ENCODE measurements at regions not wholly inside any gene's neighbourhood (a gene's known extent, or its start where the extent isn't known, plus 50 kb on each side); places are given as distances from the start of the nearest gene placed in this dataset.

- H3K4me3 ChIP-seq (ENCODE audit: low read depth, low read length), result no peak overlapping the region
- no peak for TF ChIP-seq CTCF (IDR thresholded peaks at IDR 0.05; ENCODE audit: low read depth, low read length, missing control alignments)
- no peak for DNase-seq (ENCODE audit: low read depth)
- in situ Hi-C loops (cut with HindIII; ENCODE audit: low sequenced_read_pairs), result no loop called here
Observed at GRCh38 chr1:213931836-213932235, 55.9 kb upstream of the PROX1 start.

- H3K4me3 ChIP-seq (ENCODE audit: low read depth, low read length), result no peak overlapping the region
- no peak for TF ChIP-seq CTCF (IDR thresholded peaks at IDR 0.05; ENCODE audit: low read depth, low read length, missing control alignments)
- in situ Hi-C loops (cut with HindIII; ENCODE audit: low sequenced_read_pairs), result no loop called here
- DNase-seq (ENCODE audit: low read depth), result no peak
Observed at GRCh38 chr1:213933336-213933735, 54.4 kb upstream of the PROX1 start.

GRCh38 chr1:213934649-213935048 is 53.1 kb upstream of the PROX1 start:
- no peak overlapping the region for H3K4me3 ChIP-seq (ENCODE audit: low read depth, low read length)
- peak; percentile 81 for DNase-seq (ENCODE audit: low read depth)
- in situ Hi-C loops (cut with HindIII; ENCODE audit: low sequenced_read_pairs), result no loop called here
- no peak for TF ChIP-seq CTCF (IDR thresholded peaks at IDR 0.05; ENCODE audit: low read depth, low read length, missing control alignments)

GRCh38 chr1:213936571-213936970 is 51.2 kb upstream of the PROX1 start:
- no peak for DNase-seq (ENCODE audit: low read depth)
- in situ Hi-C loops (cut with HindIII; ENCODE audit: low sequenced_read_pairs), result no loop called here
- no peak overlapping the region for H3K4me3 ChIP-seq (ENCODE audit: low read depth, low read length)
- no peak for TF ChIP-seq CTCF (IDR thresholded peaks at IDR 0.05; ENCODE audit: low read depth, low read length, missing control alignments)
